ENCODE measurements at regions not wholly inside any gene's neighbourhood (a gene's known extent, or its start where the extent isn't known, plus 50 kb on each side); places are given as distances from the start of the nearest gene placed in this dataset.

- no peak overlapping the region for H3K4me3 Mint-ChIP-seq (ENCODE audit: low read depth, unreplicated experiment)
- DNase-seq: no peak
- H3K27me3 Mint-ChIP-seq (ENCODE audit: unreplicated experiment): no peaks in the 10 kb centered on the region
- CTCF ChIA-PET: no interaction called here
- no peaks in the 10 kb centered on the region for H3K4me1 Mint-ChIP-seq (ENCODE audit: low read depth, unreplicated experiment)
- H3K9me3 Mint-ChIP-seq (ENCODE audit: low read depth, unreplicated experiment): peaks cover 7% of the 10 kb centered on the region
- H3K27ac Mint-ChIP-seq (ENCODE audit: unreplicated experiment): no peak overlapping the region
- intact Hi-C loops (cut with micrococcal nuclease; ENCODE audit: unreplicated experiment): no loop called here
- BruUV-seq (replicated peaks): no TSS peak
- no peak for TF ChIP-seq CTCF (IDR thresholded peaks at IDR 0.05; ENCODE audit: unreplicated experiment)
- no peaks in the 10 kb centered on the region for H3K36me3 Mint-ChIP-seq (ENCODE audit: insufficient read depth, unreplicated experiment)
These were observed 387.1 kb downstream of the MRPL39 start for GRCh38 chr21:25220169-25220568.

GRCh38 chr21:25215698-25216384, 391.4 kb downstream of the MRPL39 start:
- peaks cover 4% of the 10 kb centered on the region for H3K9me3 Mint-ChIP-seq (ENCODE audit: low read depth, unreplicated experiment)

GRCh38 chr21:25214676-25215075, 392.6 kb downstream of the MRPL39 start:
- BruUV-seq (replicated peaks): no TSS peak
- no peaks in the 10 kb centered on the region for H3K4me1 Mint-ChIP-seq (ENCODE audit: low read depth, unreplicated experiment)
- intact Hi-C loops (cut with micrococcal nuclease; ENCODE audit: unreplicated experiment): no loop called here
- H3K4me3 Mint-ChIP-seq (ENCODE audit: low read depth, unreplicated experiment): no peak overlapping the region
- no peak for TF ChIP-seq CTCF (IDR thresholded peaks at IDR 0.05; ENCODE audit: unreplicated experiment)
- DNase-seq: no peak
- H3K9me3 Mint-ChIP-seq (ENCODE audit: low read depth, unreplicated experiment): peaks cover 4% of the 10 kb centered on the region
- no peak overlapping the region for H3K27ac Mint-ChIP-seq (ENCODE audit: unreplicated experiment)
- H3K36me3 Mint-ChIP-seq (ENCODE audit: insufficient read depth, unreplicated experiment): no peaks in the 10 kb centered on the region
- no peaks in the 10 kb centered on the region for H3K27me3 Mint-ChIP-seq (ENCODE audit: unreplicated experiment)
- CTCF ChIA-PET: no interaction called here

More at GRCh38 chr21:25215698-25216384, 391.4 kb downstream of the MRPL39 start:
- intact Hi-C loops (cut with micrococcal nuclease; ENCODE audit: unreplicated experiment): no loop called here
- no peaks in the 10 kb centered on the region for H3K27me3 Mint-ChIP-seq (ENCODE audit: unreplicated experiment)
- no TSS peak for BruUV-seq (replicated peaks)
- H3K36me3 Mint-ChIP-seq (ENCODE audit: insufficient read depth, unreplicated experiment): no peaks in the 10 kb centered on the region
- H3K27ac Mint-ChIP-seq (ENCODE audit: unreplicated experiment): no peak overlapping the region
- CTCF ChIA-PET: no interaction called here
- DNase-seq: no peak
- no peak for TF ChIP-seq CTCF (IDR thresholded peaks at IDR 0.05; ENCODE audit: unreplicated experiment)
- no peaks in the 10 kb centered on the region for H3K4me1 Mint-ChIP-seq (ENCODE audit: low read depth, unreplicated experiment)
- H3K4me3 Mint-ChIP-seq (ENCODE audit: low read depth, unreplicated experiment): no peak overlapping the region

- no peak for TF ChIP-seq CTCF (IDR thresholded peaks at IDR 0.05; ENCODE audit: unreplicated experiment)
- CTCF ChIA-PET: no interaction called here
- Mint-ChIP-seq H3K27ac (ENCODE audit: unreplicated experiment) (no peak overlapping the region), H3K9me3 (ENCODE audit: low read depth, unreplicated experiment) (peaks cover 17% of the 10 kb centered on the region), H3K4me3 (ENCODE audit: low read depth, unreplicated experiment) (no peak overlapping the region), H3K4me1 (ENCODE audit: low read depth, unreplicated experiment) (no peaks in the 10 kb centered on the region), H3K36me3 (ENCODE audit: insufficient read depth, unreplicated experiment) (peaks cover 5% of the 10 kb centered on the region), H3K27me3 (ENCODE audit: unreplicated experiment) (no peaks in the 10 kb centered on the region)
- BruUV-seq (replicated peaks): no TSS peak
- intact Hi-C loops (cut with micrococcal nuclease; ENCODE audit: unreplicated experiment): no loop called here
- DNase-seq: no peak
These were observed 407.3 kb downstream of the MRPL39 start for GRCh38 chr21:25199944-25200343.

Data from Calu3 (cell line).